ENCODE measurements at regions not wholly inside any gene's neighbourhood (a gene's known extent, or its start where the extent isn't known, plus 50 kb on each side); places are given as distances from the start of the nearest gene placed in this dataset.

DNA sequence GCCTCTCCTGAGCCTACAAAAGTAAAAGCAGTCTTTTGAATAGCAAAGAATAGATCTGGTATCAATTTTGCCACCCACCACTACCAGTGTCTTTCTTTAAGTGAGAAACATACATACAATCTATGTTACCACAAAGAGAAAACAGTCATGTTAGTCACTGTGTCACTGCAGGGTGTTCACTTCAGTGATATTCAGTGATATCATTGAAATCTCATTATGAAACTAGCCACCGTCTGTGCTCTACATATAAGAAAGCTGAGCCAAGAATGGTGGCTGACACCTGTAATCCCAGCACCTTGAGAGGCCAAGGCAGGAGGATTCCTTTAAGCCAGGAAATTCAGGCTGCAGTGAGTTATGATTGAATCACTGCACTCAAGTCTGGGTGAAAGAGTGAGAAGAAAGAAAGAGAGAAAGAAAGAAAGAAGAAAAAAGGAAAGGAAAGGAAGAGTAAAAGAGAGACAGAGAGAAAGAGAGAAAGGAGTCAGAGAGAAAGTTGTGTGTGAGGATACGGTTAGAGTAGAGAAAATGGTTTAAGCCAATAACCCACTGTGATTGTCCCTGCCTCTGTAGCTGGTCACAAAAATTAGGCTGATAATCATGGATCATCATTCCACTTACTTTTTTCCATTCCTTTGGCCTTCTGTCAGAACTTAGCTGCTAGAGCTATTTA, 847.1 kb downstream of the FAM181B start:
- no peak overlapping the region for H3K9ac ChIP-seq (replicated peaks; ENCODE audit: extremely low read depth, insufficient read depth, low read length)
- H3K36me3 ChIP-seq (ENCODE audit: control insufficient read depth in 2 of 2, extremely low read depth in 1 of 2, insufficient read depth in 2 of 2, low read length in 2 of 2), result no peaks in the 10 kb centered on the region
- intact Hi-C loops (cut with micrococcal nuclease), result no loop called here
- dilution Hi-C loops (cut with MboI; ENCODE audit: extremely low pct_ligation_motif_present, low sequenced_read_pairs), result no loop called here
- no peak overlapping the region for H2AFZ ChIP-seq (ENCODE audit: low read depth, low read length)
- no peaks in the 10 kb centered on the region for H3K79me2 ChIP-seq (ENCODE audit: control insufficient read depth, insufficient read depth, low read length)
- no peaks in the 10 kb centered on the region for H3K4me1 ChIP-seq (ENCODE audit: control insufficient read depth, extremely low read depth, insufficient read depth, low read length)
- H3K9me1 ChIP-seq (replicated peaks; ENCODE audit: control insufficient read depth, extremely low read depth, insufficient read depth, low read length), result no peaks in the 10 kb centered on the region
- H4K20me1 ChIP-seq (replicated peaks; ENCODE audit: control insufficient read depth, extremely low read depth, insufficient read depth, low read length), result no peaks in the 10 kb centered on the region
- no peak overlapping the region for H3K4me2 ChIP-seq (ENCODE audit: insufficient read depth, low read length)
- H3K4me3 ChIP-seq (replicated peaks in 1 of 3; ENCODE audit: insufficient read depth in 1 of 3, low read depth in 1 of 3, low read length in 3 of 3), result no peak overlapping the region
- no peak for TF ChIP-seq EZH2 (IDR thresholded peaks at IDR 0.05; ENCODE audit: borderline replicate concordance, low read depth, low read length, severe bottlenecking)
- no peak for TF ChIP-seq MYC (IDR thresholded peaks at IDR 0.05; ENCODE audit: low read depth, low read length)
- no peak for TF ChIP-seq JUN (IDR thresholded peaks at IDR 0.05; ENCODE audit: borderline replicate concordance, insufficient read depth, insufficient read length, low read depth)
- no peak for TF ChIP-seq FOS (IDR thresholded peaks at IDR 0.05; ENCODE audit: borderline replicate concordance, insufficient read depth, low read length)
- TF ChIP-seq GATA2 (IDR thresholded peaks at IDR 0.05; ENCODE audit: insufficient read depth, insufficient read length, low read depth, low read length), result no peak
- no peak for TF ChIP-seq POLR2A (IDR thresholded peaks at IDR 0.05; ENCODE audit: low read depth, low read length)
- TF ChIP-seq, protein P1, sequence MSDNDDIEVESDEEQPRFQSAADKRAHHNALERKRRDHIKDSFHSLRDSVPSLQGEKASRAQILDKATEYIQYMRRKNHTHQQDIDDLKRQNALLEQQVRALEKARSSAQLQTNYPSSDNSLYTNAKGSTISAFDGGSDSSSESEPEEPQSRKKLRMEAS (IDR thresholded peaks at IDR 0.05; ENCODE audit: insufficient read depth, insufficient read length), result no peak
- TF ChIP-seq, protein P2, sequence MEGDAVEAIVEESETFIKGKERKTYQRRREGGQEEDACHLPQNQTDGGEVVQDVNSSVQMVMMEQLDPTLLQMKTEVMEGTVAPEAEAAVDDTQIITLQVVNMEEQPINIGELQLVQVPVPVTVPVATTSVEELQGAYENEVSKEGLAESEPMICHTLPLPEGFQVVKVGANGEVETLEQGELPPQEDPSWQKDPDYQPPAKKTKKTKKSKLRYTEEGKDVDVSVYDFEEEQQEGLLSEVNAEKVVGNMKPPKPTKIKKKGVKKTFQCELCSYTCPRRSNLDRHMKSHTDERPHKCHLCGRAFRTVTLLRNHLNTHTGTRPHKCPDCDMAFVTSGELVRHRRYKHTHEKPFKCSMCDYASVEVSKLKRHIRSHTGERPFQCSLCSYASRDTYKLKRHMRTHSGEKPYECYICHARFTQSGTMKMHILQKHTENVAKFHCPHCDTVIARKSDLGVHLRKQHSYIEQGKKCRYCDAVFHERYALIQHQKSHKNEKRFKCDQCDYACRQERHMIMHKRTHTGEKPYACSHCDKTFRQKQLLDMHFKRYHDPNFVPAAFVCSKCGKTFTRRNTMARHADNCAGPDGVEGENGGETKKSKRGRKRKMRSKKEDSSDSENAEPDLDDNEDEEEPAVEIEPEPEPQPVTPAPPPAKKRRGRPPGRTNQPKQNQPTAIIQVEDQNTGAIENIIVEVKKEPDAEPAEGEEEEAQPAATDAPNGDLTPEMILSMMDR (IDR thresholded peaks at IDR 0.05; ENCODE audit: extremely low read depth in 1 of 2, insufficient read depth in 1 of 2, low read depth in 1 of 2, low read length in 2 of 2), result no peak
- TF ChIP-seq POLR2AphosphoS5 (IDR thresholded peaks at IDR 0.05; ENCODE audit: insufficient read depth, low read depth, low read length), result no peak
- ChIA-PET CTCF (no interaction called here), POLR2A (no interaction called here)
- BruUV-seq (replicated peaks), result no TSS peak
- no peaks in the 10 kb centered on the region for H3K27me3 ChIP-seq (ENCODE audit: control insufficient read depth in 2 of 2, insufficient read depth in 2 of 2, low read length in 2 of 2)
- DNase-seq (ENCODE audit: low read depth, low spot score) (no peak), FAIRE-seq (no peak)
- H3K9me3 ChIP-seq (replicated peaks; ENCODE audit: control insufficient read depth, insufficient read depth, low read length), result no peaks in the 10 kb centered on the region
- no peak overlapping the region for H3K27ac ChIP-seq (ENCODE audit: insufficient read depth, low read depth, low read length)
